ENCODE measurements at regions not wholly inside any gene's neighbourhood (a gene's known extent, or its start where the extent isn't known, plus 50 kb on each side); places are given as distances from the start of the nearest gene placed in this dataset.

DNA sequence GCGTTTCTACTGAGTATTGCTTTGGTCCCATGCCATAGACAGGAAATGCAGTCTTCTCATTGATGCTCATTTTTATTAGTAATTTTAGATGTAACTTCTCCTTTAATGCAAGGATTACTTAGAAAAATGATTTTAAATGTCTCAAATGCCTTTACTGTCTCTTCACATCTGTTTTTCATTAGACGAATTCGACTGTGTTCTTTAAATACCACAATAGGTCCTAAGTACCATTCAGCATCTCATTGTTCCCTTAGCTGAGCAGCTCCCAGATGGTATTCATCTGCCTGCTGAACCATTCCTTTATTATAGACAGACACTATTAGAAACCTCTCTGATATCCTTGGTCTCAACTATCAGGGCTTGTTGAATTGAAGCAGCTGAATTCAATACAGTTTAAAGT is 113.6 kb downstream of the LSMEM1 start:
- no peak for DNase-seq

GRCh38 chr7:112596260-112596659 is 115.5 kb downstream of the LSMEM1 start:
- no peak for DNase-seq

GRCh38 chr7:112596981-112597380 is 116.2 kb downstream of the LSMEM1 start:
- no peak for DNase-seq

DNA sequence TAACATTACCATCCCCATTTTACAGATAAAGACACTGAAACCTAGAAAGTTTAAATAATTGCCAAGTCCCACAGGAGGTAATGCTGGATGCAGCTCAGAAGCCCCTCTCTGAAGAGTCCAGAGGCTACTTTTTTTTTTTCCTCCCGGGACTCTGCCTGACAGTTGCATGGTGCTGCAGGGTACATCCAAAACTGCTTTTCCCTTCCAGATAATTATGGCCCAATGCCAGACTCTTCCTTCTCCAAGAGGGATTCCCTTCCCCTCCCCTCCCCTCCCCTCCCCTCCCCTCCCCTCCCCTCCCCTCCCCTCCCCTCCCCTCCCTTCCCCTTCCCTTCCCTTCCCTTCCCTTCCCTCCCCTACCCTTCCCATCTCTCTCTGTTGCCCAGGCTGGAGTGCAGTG is 122.9 kb downstream of the LSMEM1 start:
- no peak for DNase-seq

- DNase-seq = no peak
Observed at GRCh38 chr7:112610636-112611035, 129.8 kb downstream of the LSMEM1 start.

GRCh38 chr7:112615701-112616100 is 134.9 kb downstream of the LSMEM1 start:
- DNase-seq = no peak

DNA sequence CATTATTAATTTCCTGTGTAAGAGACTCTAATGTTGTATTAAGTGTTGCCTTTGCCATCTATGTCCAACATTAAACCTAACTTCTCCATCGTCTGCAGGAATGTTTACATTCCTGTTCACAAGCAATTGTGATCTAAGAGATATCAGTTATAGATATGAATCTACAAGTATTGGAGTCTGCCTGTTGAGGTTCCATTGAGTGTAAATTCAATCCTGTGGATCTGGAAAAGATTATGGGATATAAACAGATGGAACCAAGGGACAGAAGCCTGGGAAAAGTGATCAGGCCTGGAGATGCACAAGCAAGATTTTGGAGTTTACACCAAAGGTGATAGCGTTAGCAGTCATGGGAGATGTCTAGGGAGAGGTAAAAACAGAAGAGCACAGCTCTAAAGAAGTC is 135.5 kb downstream of the LSMEM1 start:
- no peak for DNase-seq

GRCh38 chr7:112619343-112619742 is 138.6 kb downstream of the LSMEM1 start:
- DNase-seq = no peak

DNA sequence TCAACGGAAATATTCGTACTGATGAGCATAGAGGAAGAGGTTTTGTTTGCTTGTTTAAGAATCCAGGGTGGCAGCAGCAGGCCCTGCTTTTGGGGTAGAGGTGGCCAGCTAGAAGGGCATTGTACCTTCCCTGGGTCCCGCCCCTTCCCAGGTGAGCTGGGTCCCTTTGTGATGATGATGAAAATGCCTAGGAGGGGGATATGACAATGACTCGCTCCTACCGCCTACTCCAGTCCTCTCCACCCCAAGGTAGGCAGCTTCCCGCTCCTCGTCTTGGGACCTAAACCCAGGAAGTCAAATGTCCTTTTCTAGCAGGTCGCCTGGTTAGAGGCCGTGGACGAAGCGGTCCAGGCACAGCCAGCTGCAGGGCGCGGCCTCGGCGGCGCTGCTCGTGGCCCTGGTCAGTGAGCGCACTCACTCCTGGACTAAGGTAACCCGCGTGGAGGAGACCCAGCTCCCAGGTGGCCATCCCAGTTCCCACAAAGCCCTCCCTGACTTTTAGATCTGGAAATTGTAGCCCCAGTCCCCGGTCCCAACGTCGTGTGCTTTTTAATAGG is 141.4 kb downstream of the LSMEM1 start:
- DNase-seq = no peak

GRCh38 chr7:112624416-112624815 is 143.6 kb downstream of the LSMEM1 start:
- DNase-seq = no peak

- DNase-seq = no peak
Observed at GRCh38 chr7:112630565-112630964, 149.8 kb downstream of the LSMEM1 start.

DNA sequence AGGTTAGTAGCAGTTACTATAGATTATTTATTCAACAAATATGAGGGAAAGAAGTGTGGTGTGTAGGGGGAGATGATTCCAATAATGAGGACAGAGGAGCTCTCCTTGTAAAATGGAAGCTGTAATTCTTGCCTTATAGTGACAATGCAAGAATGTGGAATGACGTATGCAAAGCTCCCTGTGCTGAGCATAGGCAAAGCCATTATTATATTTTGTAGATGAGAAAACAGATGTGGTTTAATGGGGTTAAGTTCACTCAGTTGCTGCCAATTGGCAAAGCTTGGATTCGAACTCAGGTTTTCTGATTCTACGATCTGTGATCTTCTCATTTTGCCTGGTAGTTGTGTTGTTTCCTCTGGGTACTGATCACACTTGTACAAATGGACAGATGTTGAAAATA is 153.3 kb downstream of the LSMEM1 start:
- DNase-seq = no peak

GRCh38 chr7:112635742-112636141 is 154.5 kb downstream of the TMEM168 start:
- DNase-seq = no peak

DNA sequence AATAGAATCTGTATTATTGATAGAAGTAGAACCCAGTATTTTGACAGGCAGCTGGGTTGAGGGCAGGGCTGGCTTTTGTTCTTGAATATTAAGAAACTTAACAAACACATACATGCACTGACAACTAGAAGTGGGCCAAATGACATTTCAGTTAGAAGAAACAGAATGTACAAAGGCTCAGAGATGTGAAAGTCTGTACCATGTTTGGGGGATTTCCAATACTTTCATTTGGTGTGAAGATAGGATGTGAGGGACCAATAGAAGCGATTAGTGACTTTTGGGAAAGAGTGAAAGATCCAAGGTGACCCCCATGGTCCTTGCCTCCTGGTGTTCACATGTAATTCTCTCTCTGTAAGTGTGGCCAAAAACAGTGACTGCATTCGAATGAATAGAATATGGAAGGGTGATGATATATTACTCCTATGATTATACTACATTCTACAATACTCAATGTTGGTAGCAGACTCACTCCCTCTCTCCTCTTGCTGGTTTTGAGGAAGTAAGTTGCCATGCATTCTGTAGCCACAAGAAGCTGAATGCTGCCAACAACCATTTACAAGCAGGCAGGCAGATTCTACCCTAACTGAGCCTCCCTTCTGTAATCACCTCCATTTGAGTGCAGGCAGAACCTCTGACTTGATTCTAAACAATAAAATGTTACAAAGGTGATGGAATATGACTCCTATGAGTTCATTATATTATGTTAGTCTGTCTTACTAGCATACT is 151.4 kb downstream of the TMEM168 start:
- no peak for DNase-seq

- DNase-seq = no peak
Observed at GRCh38 chr7:112640685-112641084, 149.5 kb downstream of the TMEM168 start.

GRCh38 chr7:112646783-112647182 is 143.4 kb downstream of the TMEM168 start:
- DNase-seq = peak; percentile 77

DNA sequence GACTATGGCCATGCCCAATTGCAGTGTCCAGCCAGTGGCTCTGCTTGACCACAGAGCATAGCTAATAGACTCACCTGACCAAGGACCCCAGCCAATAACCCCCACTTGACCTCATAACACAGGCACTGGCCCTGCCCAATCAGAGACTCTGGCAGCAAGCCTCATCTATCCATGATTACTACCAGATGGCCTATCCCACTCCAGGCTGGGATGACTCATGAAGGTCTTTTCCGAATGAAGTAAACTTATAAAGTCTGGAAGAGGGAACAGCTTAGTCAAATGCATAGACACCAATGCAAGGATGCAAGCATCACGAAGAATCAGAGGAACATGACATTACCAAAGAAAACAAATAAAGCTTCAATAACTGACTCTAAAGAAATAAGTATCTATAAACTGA is 141.4 kb downstream of the TMEM168 start:
- DNase-seq = no peak

DNA sequence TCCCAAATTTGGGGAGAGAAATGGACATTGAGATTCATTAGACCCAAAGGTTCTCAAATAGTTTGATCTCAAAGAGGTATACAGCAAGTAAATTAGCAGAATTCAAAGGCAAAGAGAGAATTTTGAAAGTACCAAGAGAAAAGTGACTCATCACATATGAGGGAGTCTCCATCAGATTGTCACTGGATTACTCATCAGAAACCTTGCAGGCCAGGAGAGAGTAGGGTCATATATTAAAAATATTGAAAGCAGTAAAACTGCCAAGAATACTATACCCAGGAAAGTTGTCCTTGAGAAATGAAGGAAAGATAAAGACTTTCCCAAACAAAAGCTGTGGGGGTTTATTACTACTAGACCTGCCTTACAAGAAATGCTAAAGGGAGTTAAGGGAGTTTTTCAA is 140.6 kb downstream of the TMEM168 start:
- DNase-seq = no peak

GRCh38 chr7:112654322-112655216 is 135.6 kb downstream of the TMEM168 start:
- DNase-seq = no peak

DNA sequence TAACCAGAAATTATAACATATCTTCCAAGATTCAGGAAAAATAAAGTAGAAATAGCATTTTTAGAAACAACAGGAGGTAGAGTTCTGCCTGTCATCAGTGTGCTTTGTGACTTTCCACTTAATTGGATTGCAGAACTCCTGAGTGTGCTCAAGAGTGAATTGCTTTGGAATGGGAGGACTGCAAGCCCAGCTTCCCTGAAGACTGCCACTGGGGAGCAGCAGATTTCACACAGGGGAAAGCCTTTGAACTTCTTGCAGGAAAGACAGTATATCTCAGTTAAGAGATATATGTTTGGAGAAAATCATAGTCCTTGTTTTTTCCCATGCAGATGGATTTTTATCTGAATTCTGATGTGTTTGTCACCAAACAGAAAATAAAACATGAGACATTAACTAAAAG is 124.5 kb downstream of the TMEM168 start:
- no peak for DNase-seq

DNA sequence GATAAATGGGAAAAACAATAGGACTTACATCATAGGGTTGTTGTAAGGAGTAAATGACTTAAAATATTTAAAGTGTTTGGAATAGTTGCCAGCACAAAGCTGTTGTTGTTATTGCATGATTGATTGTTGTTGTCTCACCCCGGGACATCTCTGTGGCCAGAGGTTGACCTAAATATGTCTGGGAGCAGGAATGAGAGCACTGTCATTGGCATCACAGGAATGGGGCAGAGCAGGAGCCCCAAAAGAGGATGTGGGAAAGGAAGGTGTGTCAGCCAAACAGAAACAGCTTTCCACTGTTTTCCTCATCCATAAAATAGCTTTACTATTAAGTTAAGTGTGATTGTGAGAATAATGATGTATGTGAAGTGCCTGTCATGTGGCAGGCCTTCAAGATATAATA is 121.6 kb downstream of the TMEM168 start:
- no peak for DNase-seq

DNA sequence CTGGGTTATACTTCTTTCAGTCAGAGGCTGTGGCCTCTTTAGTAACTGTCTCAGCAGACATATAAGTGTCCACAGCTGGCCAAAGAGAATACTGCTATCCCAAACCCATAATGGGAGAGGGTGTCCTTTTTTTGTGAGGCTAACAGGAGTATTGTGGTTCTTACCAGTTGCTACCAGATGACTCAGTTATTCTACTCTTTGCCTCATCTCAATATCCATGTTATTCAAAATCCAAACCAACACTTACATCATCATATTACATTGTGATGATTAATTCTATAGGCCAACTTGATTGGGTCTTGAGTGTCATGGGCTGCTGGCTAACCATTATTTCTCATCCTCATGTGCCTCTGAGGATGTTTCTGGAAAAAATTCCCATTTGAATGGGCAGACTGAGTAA is 120.9 kb downstream of the TMEM168 start:
- no peak for DNase-seq

DNA sequence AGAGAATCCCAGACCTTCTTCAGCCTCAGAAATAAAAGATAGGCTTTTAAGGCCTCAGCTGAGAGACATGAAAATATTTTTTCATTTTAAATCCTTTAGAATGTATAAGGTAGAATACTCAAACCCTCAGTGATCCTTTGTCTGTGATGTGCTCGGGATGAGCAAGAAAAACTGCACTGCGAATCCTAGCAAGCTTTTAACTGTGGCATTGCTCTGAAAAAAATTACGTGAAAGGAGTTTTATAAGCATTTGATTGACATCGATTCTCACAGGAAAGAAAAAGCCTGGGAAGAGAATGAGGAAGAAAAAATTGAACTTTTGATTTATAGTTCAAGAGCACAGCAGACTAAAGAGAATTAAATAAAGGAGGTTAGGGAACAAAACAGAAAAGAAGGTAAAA is 120.0 kb downstream of the TMEM168 start:
- no peak for DNase-seq

DNA sequence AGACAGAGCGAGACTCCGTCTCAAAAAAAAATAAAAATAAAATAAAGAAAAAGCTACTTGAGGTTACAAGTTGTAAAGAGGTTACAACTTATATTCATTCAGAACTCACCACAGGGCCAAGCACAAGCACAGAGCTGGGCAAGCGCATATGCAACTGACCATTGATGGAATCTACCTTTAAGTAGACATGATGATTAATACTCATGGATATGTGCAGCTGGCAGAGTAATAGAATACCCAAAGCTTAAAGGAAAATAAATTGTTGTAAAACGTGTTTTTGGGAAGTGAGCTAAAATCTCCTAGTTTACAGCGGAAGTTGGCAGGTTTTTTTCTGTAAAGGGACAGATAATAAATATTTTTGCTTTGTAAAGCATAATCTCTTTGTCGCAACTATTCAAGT is 111.6 kb downstream of the TMEM168 start:
- DNase-seq = no peak
